Colonic mucosa (tissue), 4 donors: ENCODE measurements at regions not wholly inside any gene's neighbourhood (a gene's known extent, or its start where the extent isn't known, plus 50 kb on each side); places are given as distances from the start of the nearest gene placed in this dataset.

Experiments used
- DNase-seq: peaks from one replicate; pipeline ENCODE4 v3.0.0-alpha.2; 2020
- H3K27ac ChIP-seq: fragments of 200-600 bp; one replicate; pipeline ENCODE4 v1.8.0; 2021
- H3K27me3 ChIP-seq: fragments of 200-600 bp; one replicate; pipeline ENCODE4 v1.8.0; 2021
- H3K36me3 ChIP-seq: fragments of 200-600 bp; one replicate; pipeline ENCODE4 v1.8.0; 2021
- H3K4me1 ChIP-seq: fragments of 200-600 bp; one replicate; pipeline ENCODE4 v1.8.0; 2021; ENCODE audit warnings: mild to moderate bottlenecking
- H3K4me3 ChIP-seq: fragments of 200-600 bp; one replicate; pipeline ENCODE4 v1.8.0; 2021
- H3K9ac ChIP-seq, 2 donors: one replicate each; pipeline ENCODE4 v1.7.0; 2013; ENCODE audit warnings: control low read depth in 2 of 2, low read depth in 2 of 2, low read length in 2 of 2
- H3K9me3 ChIP-seq: fragments of 200-600 bp; one replicate; pipeline ENCODE4 v1.8.0; 2021
- intact Hi-C: fragments of 100-400 bp; cut with DNase I; formaldehyde crosslinking; loops from one replicate; pipeline ENCODE4 v1.14.1; 2022
- TF ChIP-seq, protein P1 (sequence below): fragments of 200-600 bp; IDR thresholded peaks from one replicate; pipeline ENCODE4 v1.8.0; 2022; ENCODE audit warnings: antibody characterized with exemption, mild to moderate bottlenecking
- donor health status: healthy.
- donor health status: DM: no; HTN: no; CAD: no.
- donor health status: DM: no; HTN: no; CAD: no.

- no peaks in the 10 kb centered on the region for H3K36me3 ChIP-seq
- H3K4me1 ChIP-seq, result no peaks in the 10 kb centered on the region
- TF ChIP-seq, protein P1, sequence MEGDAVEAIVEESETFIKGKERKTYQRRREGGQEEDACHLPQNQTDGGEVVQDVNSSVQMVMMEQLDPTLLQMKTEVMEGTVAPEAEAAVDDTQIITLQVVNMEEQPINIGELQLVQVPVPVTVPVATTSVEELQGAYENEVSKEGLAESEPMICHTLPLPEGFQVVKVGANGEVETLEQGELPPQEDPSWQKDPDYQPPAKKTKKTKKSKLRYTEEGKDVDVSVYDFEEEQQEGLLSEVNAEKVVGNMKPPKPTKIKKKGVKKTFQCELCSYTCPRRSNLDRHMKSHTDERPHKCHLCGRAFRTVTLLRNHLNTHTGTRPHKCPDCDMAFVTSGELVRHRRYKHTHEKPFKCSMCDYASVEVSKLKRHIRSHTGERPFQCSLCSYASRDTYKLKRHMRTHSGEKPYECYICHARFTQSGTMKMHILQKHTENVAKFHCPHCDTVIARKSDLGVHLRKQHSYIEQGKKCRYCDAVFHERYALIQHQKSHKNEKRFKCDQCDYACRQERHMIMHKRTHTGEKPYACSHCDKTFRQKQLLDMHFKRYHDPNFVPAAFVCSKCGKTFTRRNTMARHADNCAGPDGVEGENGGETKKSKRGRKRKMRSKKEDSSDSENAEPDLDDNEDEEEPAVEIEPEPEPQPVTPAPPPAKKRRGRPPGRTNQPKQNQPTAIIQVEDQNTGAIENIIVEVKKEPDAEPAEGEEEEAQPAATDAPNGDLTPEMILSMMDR, result no peak
- H3K27me3 ChIP-seq, result no peaks in the 10 kb centered on the region
- H3K4me3 ChIP-seq, result no peak overlapping the region
- DNase-seq, result no peak
- no peak overlapping the region for H3K27ac ChIP-seq
- H3K9me3 ChIP-seq, result no peaks in the 10 kb centered on the region
- intact Hi-C loops, result no loop called here
- H3K9ac ChIP-seq, result no peak overlapping the region
Measured at GRCh38 chr18:78511666-78512601, 467.7 kb upstream of the SALL3 start.

- H3K4me1 ChIP-seq, result no peaks in the 10 kb centered on the region
- H3K27ac ChIP-seq, result no peak overlapping the region
- intact Hi-C loops, result no loop called here
- no peak overlapping the region for H3K9ac ChIP-seq
- H3K9me3 ChIP-seq, result no peaks in the 10 kb centered on the region
- no peak overlapping the region for H3K4me3 ChIP-seq
- no peaks in the 10 kb centered on the region for H3K27me3 ChIP-seq
- TF ChIP-seq, protein P1, result no peak
- no peaks in the 10 kb centered on the region for H3K36me3 ChIP-seq
- DNase-seq, result no peak
Measured at GRCh38 chr18:78514910-78515670, 464.5 kb upstream of the SALL3 start.

- H3K4me3 ChIP-seq, result no peak overlapping the region
- no peaks in the 10 kb centered on the region for H3K4me1 ChIP-seq
- H3K36me3 ChIP-seq, result no peaks in the 10 kb centered on the region
- no peak for DNase-seq
- H3K9me3 ChIP-seq, result no peaks in the 10 kb centered on the region
- H3K27ac ChIP-seq, result no peak overlapping the region
- intact Hi-C loops, result no loop called here
- H3K9ac ChIP-seq, result no peak overlapping the region
- no peaks in the 10 kb centered on the region for H3K27me3 ChIP-seq
- TF ChIP-seq, protein P1, result no peak
Measured at GRCh38 chr18:78517328-78517727, 462.3 kb upstream of the SALL3 start.

GRCh38 chr18:78517973-78518372 lies 461.6 kb upstream of the SALL3 start:
- no peaks in the 10 kb centered on the region for H3K36me3 ChIP-seq
- H3K9ac ChIP-seq, result no peak overlapping the region
- no peaks in the 10 kb centered on the region for H3K4me1 ChIP-seq
- intact Hi-C loops, result no loop called here
- H3K4me3 ChIP-seq, result no peak overlapping the region
- TF ChIP-seq, protein P1, result no peak
- H3K27ac ChIP-seq, result no peak overlapping the region
- DNase-seq, result no peak
- no peaks in the 10 kb centered on the region for H3K27me3 ChIP-seq
- no peaks in the 10 kb centered on the region for H3K9me3 ChIP-seq

- no peak overlapping the region for H3K9ac ChIP-seq
Measured at GRCh38 chr18:78518805-78519204, 460.8 kb upstream of the SALL3 start.

More at GRCh38 chr18:78518805-78519204, 460.8 kb upstream of the SALL3 start:
- Histone ChIP-seq H3K27me3 (no peaks in the 10 kb centered on the region), H3K36me3 (no peaks in the 10 kb centered on the region), H3K4me3 (no peak overlapping the region), H3K4me1 (no peaks in the 10 kb centered on the region), H3K27ac (no peak overlapping the region), H3K9me3 (no peaks in the 10 kb centered on the region)
- intact Hi-C loops, result no loop called here
- TF ChIP-seq, protein P1, result no peak
- DNase-seq, result no peak
